Esophagus squamous epithelium (tissue), 4 donors: ENCODE measurements at regions not wholly inside any gene's neighbourhood (a gene's known extent, or its start where the extent isn't known, plus 50 kb on each side); places are given as distances from the start of the nearest gene placed in this dataset.

ENCODE experiments used
- CTCF ChIP-seq, 6 experiments: fragments of 450-650 bp in 4 of 6; fragments of 200-600 bp in 2 of 6; sonication (generic) in 2 of 6; IDR thresholded peaks; one replicate each; pipeline ENCODE4 v1.5.1; 2016 to 2019; ENCODE audit warnings: antibody characterized with exemption in 6 of 6, mild to moderate bottlenecking in 4 of 6, moderate library complexity in 4 of 6
- POLR2A ChIP-seq, 4 donors: fragments of 450-650 bp; IDR thresholded peaks; one replicate each; pipeline ENCODE4 v1.6.1; 2017; ENCODE audit warnings: antibody characterized with exemption in 4 of 4, mild to moderate bottlenecking in 4 of 4, moderate library complexity in 3 of 4

- TF ChIP-seq POLR2A (IDR thresholded peaks at IDR 0.05) (no peak), CTCF (IDR thresholded peaks at IDR 0.05) (no peak)
Observed at GRCh38 chr2:194345347-194345746, 1311.7 kb upstream of the SLC39A10 start.
